ENCODE measurements at regions not wholly inside any gene's neighbourhood (a gene's known extent, or its start where the extent isn't known, plus 50 kb on each side); places are given as distances from the start of the nearest gene placed in this dataset.

- no peak overlapping the region for H3K4me3 ChIP-seq
- TF ChIP-seq EP300 (IDR thresholded peaks at IDR 0.05) (no peak), CTCF (IDR thresholded peaks at IDR 0.05) (no peak), POLR2A (IDR thresholded peaks at IDR 0.05) (no peak)
- 71 to 75% methylated on average over 5 of the region's 5 CpGs for WGBS, 2 donors
- H3K9me3 ChIP-seq, result peaks cover 0 to 33% (median 2%) of the 10 kb centered on the region in 4 donors
- no peaks in the 10 kb centered on the region for H3K4me1 ChIP-seq
- H3K27ac ChIP-seq, result no peak overlapping the region
- H3K36me3 ChIP-seq, result no peaks in the 10 kb centered on the region
- H3K27me3 ChIP-seq, result no peaks in the 10 kb centered on the region
- no peak for DNase-seq (ENCODE audit: low spot score in 2 of 2)
Observed at GRCh38 chr7:16345979-16346958, 75.1 kb downstream of the CRPPA start.

- no peak overlapping the region for H3K4me3 ChIP-seq
- TF ChIP-seq POLR2A (IDR thresholded peaks at IDR 0.05), result no peak
- TF ChIP-seq EP300 (IDR thresholded peaks at IDR 0.05), result no peak
- no peak for TF ChIP-seq CTCF (IDR thresholded peaks at IDR 0.05)
- no peak for DNase-seq (ENCODE audit: low spot score in 2 of 2)
- H3K36me3 ChIP-seq, result no peaks in the 10 kb centered on the region
- WGBS, 2 donors, result 0 to 43% methylated on average over 1 of the region's 1 CpG
- H3K9me3 ChIP-seq, result peaks cover 0 to 26% (median 0%) of the 10 kb centered on the region in 4 donors
- no peak overlapping the region for H3K27ac ChIP-seq
- no peaks in the 10 kb centered on the region for H3K27me3 ChIP-seq
- H3K4me1 ChIP-seq, result no peaks in the 10 kb centered on the region
Observed at GRCh38 chr7:16344927-16345326, 76.4 kb downstream of the CRPPA start.

GRCh38 chr7:16343612-16344011 is 77.7 kb downstream of the CRPPA start:
- TF ChIP-seq POLR2A (IDR thresholded peaks at IDR 0.05) (no peak), EP300 (IDR thresholded peaks at IDR 0.05) (no peak), CTCF (IDR thresholded peaks at IDR 0.05) (no peak)
- Histone ChIP-seq H3K27me3 (no peaks in the 10 kb centered on the region), H3K4me1 (no peaks in the 10 kb centered on the region), H3K36me3 (no peaks in the 10 kb centered on the region), H3K27ac (no peak overlapping the region), H3K4me3 (no peak overlapping the region), H3K9me3 (peaks cover 0 to 34% (median 0%) of the 10 kb centered on the region in 4 donors)
- WGBS, 2 donors, result 92 to 94% methylated on average over 5 of the region's 5 CpGs
- no peak for DNase-seq (ENCODE audit: low spot score in 2 of 2)

GRCh38 chr7:16338065-16338464 is 83.3 kb downstream of the CRPPA start:
- Histone ChIP-seq H3K27me3 (no peaks in the 10 kb centered on the region), H3K27ac (no peak overlapping the region), H3K36me3 (no peaks in the 10 kb centered on the region), H3K9me3 (peaks cover 0 to 58% (median 0%) of the 10 kb centered on the region in 4 donors), H3K4me1 (no peaks in the 10 kb centered on the region), H3K4me3 (no peak overlapping the region)
- WGBS, 2 donors, result 98 to 100% methylated on average over 1 of the region's 1 CpG
- no peak for TF ChIP-seq CTCF (IDR thresholded peaks at IDR 0.05)
- no peak for TF ChIP-seq POLR2A (IDR thresholded peaks at IDR 0.05)
- TF ChIP-seq EP300 (IDR thresholded peaks at IDR 0.05), result no peak
- no peak for DNase-seq (ENCODE audit: low spot score in 2 of 2)

- TF ChIP-seq POLR2A (IDR thresholded peaks at IDR 0.05), result no peak
- TF ChIP-seq EP300 (IDR thresholded peaks at IDR 0.05), result no peak
- TF ChIP-seq CTCF (IDR thresholded peaks at IDR 0.05), result no peak
- H3K27me3 ChIP-seq, result no peaks in the 10 kb centered on the region
- no peak for DNase-seq (ENCODE audit: low spot score in 2 of 2)
- H3K4me3 ChIP-seq, result no peak overlapping the region
- no peak overlapping the region for H3K27ac ChIP-seq
- no peaks in the 10 kb centered on the region for H3K4me1 ChIP-seq
- no peaks in the 10 kb centered on the region for H3K9me3 ChIP-seq
- H3K36me3 ChIP-seq, result no peaks in the 10 kb centered on the region
Observed at GRCh38 chr7:16326106-16326505, 95.2 kb downstream of the CRPPA start.

Measured in tibial nerve (tissue), 4 donors.